ENCODE measurements at regions not wholly inside any gene's neighbourhood (a gene's known extent, or its start where the extent isn't known, plus 50 kb on each side); places are given as distances from the start of the nearest gene placed in this dataset.

- Histone ChIP-seq H3K4me3 (no peak overlapping the region), H3K27me3 (no peaks in the 10 kb centered on the region), H3K4me1 (peaks cover 18% of the 10 kb centered on the region), H3K27ac (no peak overlapping the region), H3K9me3 (no peaks in the 10 kb centered on the region), H3K36me3 (no peaks in the 10 kb centered on the region)
- TF ChIP-seq CTCF (IDR thresholded peaks at IDR 0.05): no peak
- no peak for TF ChIP-seq POLR2AphosphoS5 (IDR thresholded peaks at IDR 0.05; ENCODE audit: insufficient read depth in 1 of 2, low read depth in 1 of 2)
- no peak for TF ChIP-seq POLR2A (IDR thresholded peaks at IDR 0.05)
- intact Hi-C loops (cut with DNase I): no loop called here
- no peak for DNase-seq (ENCODE audit: extremely low spot score in 2 of 2)
Observed at GRCh38 chr2:64794426-64794995, 140.8 kb upstream of the SERTAD2 start.

GRCh38 chr2:64795024-64795592 lies 141.4 kb upstream of the SERTAD2 start:
- Histone ChIP-seq H3K4me3 (no peak overlapping the region), H3K9me3 (no peaks in the 10 kb centered on the region), H3K4me1 (peaks cover 18% of the 10 kb centered on the region), H3K27ac (no peak overlapping the region), H3K27me3 (no peaks in the 10 kb centered on the region), H3K36me3 (no peaks in the 10 kb centered on the region)
- peak in 1 of 2 donors; percentile 29 for DNase-seq (ENCODE audit: extremely low spot score in 2 of 2)
- TF ChIP-seq POLR2A (IDR thresholded peaks at IDR 0.05) (no peak), CTCF (IDR thresholded peaks at IDR 0.05) (no peak), POLR2AphosphoS5 (IDR thresholded peaks at IDR 0.05; ENCODE audit: insufficient read depth in 1 of 2, low read depth in 1 of 2) (no peak)
- intact Hi-C loops (cut with DNase I): no loop called here

- Histone ChIP-seq H3K9me3 (no peaks in the 10 kb centered on the region), H3K4me1 (peaks cover 18% of the 10 kb centered on the region), H3K27ac (no peak overlapping the region), H3K27me3 (no peaks in the 10 kb centered on the region), H3K4me3 (no peak overlapping the region), H3K36me3 (no peaks in the 10 kb centered on the region)
- intact Hi-C loops (cut with DNase I): no loop called here
- no peak for DNase-seq (ENCODE audit: extremely low spot score in 2 of 2)
- TF ChIP-seq POLR2AphosphoS5 (IDR thresholded peaks at IDR 0.05; ENCODE audit: insufficient read depth in 1 of 2, low read depth in 1 of 2): no peak
- no peak for TF ChIP-seq CTCF (IDR thresholded peaks at IDR 0.05)
- no peak for TF ChIP-seq POLR2A (IDR thresholded peaks at IDR 0.05)
Observed at GRCh38 chr2:64796926-64797325, 143.2 kb upstream of the SERTAD2 start.

GRCh38 chr2:64797881-64798575 lies 144.3 kb upstream of the SERTAD2 start:
- no peak for DNase-seq (ENCODE audit: extremely low spot score in 2 of 2)
- intact Hi-C loops (cut with DNase I): no loop called here
- H3K27me3 ChIP-seq: no peaks in the 10 kb centered on the region
- no peaks in the 10 kb centered on the region for H3K36me3 ChIP-seq
- TF ChIP-seq POLR2A (IDR thresholded peaks at IDR 0.05) (no peak), POLR2AphosphoS5 (IDR thresholded peaks at IDR 0.05; ENCODE audit: insufficient read depth in 1 of 2, low read depth in 1 of 2) (no peak), CTCF (IDR thresholded peaks at IDR 0.05) (no peak)
- H3K4me1 ChIP-seq: peaks cover 18% of the 10 kb centered on the region
- no peak overlapping the region for H3K4me3 ChIP-seq
- H3K27ac ChIP-seq: no peak overlapping the region
- H3K9me3 ChIP-seq: no peaks in the 10 kb centered on the region
